ENCODE measurements at regions not wholly inside any gene's neighbourhood (a gene's known extent, or its start where the extent isn't known, plus 50 kb on each side); places are given as distances from the start of the nearest gene placed in this dataset.
"Not testable (repeated sequence)": the region's sequence is repeated elsewhere in the genome, so short reads cannot be mapped to it uniquely, and the experiment has no call there.

GRCh38 chr18:1013951-1014350, 109.3 kb downstream of the ADCYAP1 start:
- no peaks in the 10 kb centered on the region for H3K36me3 ChIP-seq (replicated peaks; ENCODE audit: control insufficient read depth, insufficient read depth, low read length)
- no peak for DNase-seq
- H3K27me3 ChIP-seq (ENCODE audit: control insufficient read depth, insufficient read depth, low read length) = peaks cover 2% of the 10 kb centered on the region; the same call in 1 of the 2 replicates
- no peak overlapping the region for H3K4me3 ChIP-seq (ENCODE audit: insufficient read depth, low read depth, low read length)

- Histone ChIP-seq H3K36me3 (replicated peaks; ENCODE audit: control insufficient read depth, insufficient read depth, low read length) (no peaks in the 10 kb centered on the region), H3K27me3 (ENCODE audit: control insufficient read depth, insufficient read depth, low read length) (peaks cover 2% of the 10 kb centered on the region; the same call in 1 of the 2 replicates), H3K4me3 (ENCODE audit: insufficient read depth, low read depth, low read length) (no peak overlapping the region)
- no peak for DNase-seq
These were observed 109.8 kb downstream of the ADCYAP1 start for GRCh38 chr18:1014509-1014908.

GRCh38 chr18:1014951-1015624, 110.4 kb downstream of the ADCYAP1 start:
- H3K4me3 ChIP-seq (ENCODE audit: insufficient read depth, low read depth, low read length) = no peak overlapping the region
- no peaks in the 10 kb centered on the region for H3K36me3 ChIP-seq (replicated peaks; ENCODE audit: control insufficient read depth, insufficient read depth, low read length)
- DNase-seq = no peak
- peaks cover 2% of the 10 kb centered on the region; the same call in 1 of the 2 replicates for H3K27me3 ChIP-seq (ENCODE audit: control insufficient read depth, insufficient read depth, low read length)

- DNase-seq = no peak
- H3K27me3 ChIP-seq (ENCODE audit: control insufficient read depth, insufficient read depth, low read length) = peaks cover 2% of the 10 kb centered on the region; the same call in 1 of the 2 replicates
- no peaks in the 10 kb centered on the region for H3K36me3 ChIP-seq (replicated peaks; ENCODE audit: control insufficient read depth, insufficient read depth, low read length)
- no peak overlapping the region for H3K4me3 ChIP-seq (ENCODE audit: insufficient read depth, low read depth, low read length)
These were observed 111.1 kb downstream of the ADCYAP1 start for GRCh38 chr18:1015777-1016176.

GRCh38 chr18:1017227-1018058, 112.8 kb downstream of the ADCYAP1 start:
- Histone ChIP-seq H3K27me3 (ENCODE audit: control insufficient read depth, insufficient read depth, low read length) (peaks cover 2% of the 10 kb centered on the region; the same call in 1 of the 2 replicates), H3K36me3 (replicated peaks; ENCODE audit: control insufficient read depth, insufficient read depth, low read length) (no peaks in the 10 kb centered on the region), H3K4me3 (ENCODE audit: insufficient read depth, low read depth, low read length) (no peak overlapping the region)
- no peak for DNase-seq

GRCh38 chr18:1018181-1018681, 113.6 kb downstream of the ADCYAP1 start:
- peaks cover 2% of the 10 kb centered on the region; the same call in 1 of the 2 replicates for H3K27me3 ChIP-seq (ENCODE audit: control insufficient read depth, insufficient read depth, low read length)
- no peak overlapping the region for H3K4me3 ChIP-seq (ENCODE audit: insufficient read depth, low read depth, low read length)
- H3K36me3 ChIP-seq (replicated peaks; ENCODE audit: control insufficient read depth, insufficient read depth, low read length) = no peaks in the 10 kb centered on the region
- DNase-seq = no peak

- Histone ChIP-seq H3K27me3 (ENCODE audit: control insufficient read depth, insufficient read depth, low read length) (peaks cover 2% of the 10 kb centered on the region; the same call in 1 of the 2 replicates), H3K36me3 (replicated peaks; ENCODE audit: control insufficient read depth, insufficient read depth, low read length) (no peaks in the 10 kb centered on the region)
These were observed 114.5 kb downstream of the ADCYAP1 start for GRCh38 chr18:1019191-1019590.

GRCh38 chr18:1020731-1021344, 116.2 kb downstream of the ADCYAP1 start:
- no peak overlapping the region for H3K4me3 ChIP-seq (ENCODE audit: insufficient read depth, low read depth, low read length)
- no peaks in the 10 kb centered on the region for H3K36me3 ChIP-seq (replicated peaks; ENCODE audit: control insufficient read depth, insufficient read depth, low read length)
- no peak for DNase-seq
- H3K27me3 ChIP-seq (ENCODE audit: control insufficient read depth, insufficient read depth, low read length) = peaks cover 2% of the 10 kb centered on the region; the same call in 1 of the 2 replicates

More at GRCh38 chr18:1019191-1019590, 114.5 kb downstream of the ADCYAP1 start:
- no peak for DNase-seq
- H3K4me3 ChIP-seq (ENCODE audit: insufficient read depth, low read depth, low read length) = no peak overlapping the region

GRCh38 chr18:1026930-1027329, 122.3 kb downstream of the ADCYAP1 start:
- DNase-seq = no peak
- Histone ChIP-seq H3K36me3 (replicated peaks; ENCODE audit: control insufficient read depth, insufficient read depth, low read length) (no peaks in the 10 kb centered on the region), H3K4me3 (ENCODE audit: insufficient read depth, low read depth, low read length) (no peak overlapping the region)

GRCh38 chr18:1033092-1033491, 128.4 kb downstream of the ADCYAP1 start:
- H3K27me3 ChIP-seq (ENCODE audit: control insufficient read depth, insufficient read depth, low read length); H3K36me3 ChIP-seq (replicated peaks; ENCODE audit: control insufficient read depth, insufficient read depth, low read length); H3K4me3 ChIP-seq (ENCODE audit: insufficient read depth, low read depth, low read length); DNase-seq: not testable (repeated sequence)

More at GRCh38 chr18:1026930-1027329, 122.3 kb downstream of the ADCYAP1 start:
- no peaks in the 10 kb centered on the region for H3K27me3 ChIP-seq (ENCODE audit: control insufficient read depth, insufficient read depth, low read length)

- no peaks in the 10 kb centered on the region for H3K36me3 ChIP-seq (replicated peaks; ENCODE audit: control insufficient read depth, insufficient read depth, low read length)
- H3K27me3 ChIP-seq (ENCODE audit: control insufficient read depth, insufficient read depth, low read length) = no peaks in the 10 kb centered on the region
- no peak overlapping the region for H3K4me3 ChIP-seq (ENCODE audit: insufficient read depth, low read depth, low read length)
- DNase-seq = no peak
These were observed 130.3 kb downstream of the ADCYAP1 start for GRCh38 chr18:1034971-1035370.

- Histone ChIP-seq H3K36me3 (replicated peaks; ENCODE audit: control insufficient read depth, insufficient read depth, low read length) (no peaks in the 10 kb centered on the region), H3K27me3 (ENCODE audit: control insufficient read depth, insufficient read depth, low read length) (no peaks in the 10 kb centered on the region), H3K4me3 (ENCODE audit: insufficient read depth, low read depth, low read length) (no peak overlapping the region)
- no peak for DNase-seq
These were observed 132.3 kb downstream of the ADCYAP1 start for GRCh38 chr18:1036926-1037325.

- Histone ChIP-seq H3K27me3 (ENCODE audit: control insufficient read depth, insufficient read depth, low read length) (no peaks in the 10 kb centered on the region), H3K36me3 (replicated peaks; ENCODE audit: control insufficient read depth, insufficient read depth, low read length) (no peaks in the 10 kb centered on the region), H3K4me3 (ENCODE audit: insufficient read depth, low read depth, low read length) (no peak overlapping the region)
- DNase-seq = no peak
These were observed 133.1 kb downstream of the ADCYAP1 start for GRCh38 chr18:1037776-1038175.

- no peaks in the 10 kb centered on the region for H3K36me3 ChIP-seq (replicated peaks; ENCODE audit: control insufficient read depth, insufficient read depth, low read length)
- H3K4me3 ChIP-seq (ENCODE audit: insufficient read depth, low read depth, low read length) = no peak overlapping the region
- no peak for DNase-seq
- H3K27me3 ChIP-seq (ENCODE audit: control insufficient read depth, insufficient read depth, low read length) = no peaks in the 10 kb centered on the region
These were observed 134.8 kb downstream of the ADCYAP1 start for GRCh38 chr18:1039421-1039820.

Data from H7 (cell line).